ENCODE measurements at regions not wholly inside any gene's neighbourhood (a gene's known extent, or its start where the extent isn't known, plus 50 kb on each side); places are given as distances from the start of the nearest gene placed in this dataset.
"Not testable (repeated sequence)": the region's sequence is repeated elsewhere in the genome, so short reads cannot be mapped to it uniquely, and the experiment has no call there.

DNA sequence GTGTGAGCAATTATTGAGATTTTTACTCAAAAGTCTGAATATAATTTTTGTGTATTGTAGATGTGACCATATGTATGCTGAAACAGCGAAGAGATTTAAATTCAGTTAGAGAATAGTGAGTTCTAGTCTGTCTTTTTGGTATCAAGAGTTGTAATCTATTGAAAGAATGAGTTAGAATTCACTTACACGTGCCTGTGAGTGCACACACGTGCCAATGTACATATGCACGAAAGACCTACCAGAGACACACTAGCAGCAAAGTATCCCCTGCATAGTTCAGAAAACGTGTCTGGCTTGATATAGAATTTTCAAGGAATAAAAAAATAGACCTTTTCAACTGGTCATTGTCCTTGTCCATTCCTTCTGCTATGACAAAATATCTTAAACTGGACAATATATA is 64.8 kb upstream of the BHLHE40 start (continued):
- TF ChIP-seq, protein P1, sequence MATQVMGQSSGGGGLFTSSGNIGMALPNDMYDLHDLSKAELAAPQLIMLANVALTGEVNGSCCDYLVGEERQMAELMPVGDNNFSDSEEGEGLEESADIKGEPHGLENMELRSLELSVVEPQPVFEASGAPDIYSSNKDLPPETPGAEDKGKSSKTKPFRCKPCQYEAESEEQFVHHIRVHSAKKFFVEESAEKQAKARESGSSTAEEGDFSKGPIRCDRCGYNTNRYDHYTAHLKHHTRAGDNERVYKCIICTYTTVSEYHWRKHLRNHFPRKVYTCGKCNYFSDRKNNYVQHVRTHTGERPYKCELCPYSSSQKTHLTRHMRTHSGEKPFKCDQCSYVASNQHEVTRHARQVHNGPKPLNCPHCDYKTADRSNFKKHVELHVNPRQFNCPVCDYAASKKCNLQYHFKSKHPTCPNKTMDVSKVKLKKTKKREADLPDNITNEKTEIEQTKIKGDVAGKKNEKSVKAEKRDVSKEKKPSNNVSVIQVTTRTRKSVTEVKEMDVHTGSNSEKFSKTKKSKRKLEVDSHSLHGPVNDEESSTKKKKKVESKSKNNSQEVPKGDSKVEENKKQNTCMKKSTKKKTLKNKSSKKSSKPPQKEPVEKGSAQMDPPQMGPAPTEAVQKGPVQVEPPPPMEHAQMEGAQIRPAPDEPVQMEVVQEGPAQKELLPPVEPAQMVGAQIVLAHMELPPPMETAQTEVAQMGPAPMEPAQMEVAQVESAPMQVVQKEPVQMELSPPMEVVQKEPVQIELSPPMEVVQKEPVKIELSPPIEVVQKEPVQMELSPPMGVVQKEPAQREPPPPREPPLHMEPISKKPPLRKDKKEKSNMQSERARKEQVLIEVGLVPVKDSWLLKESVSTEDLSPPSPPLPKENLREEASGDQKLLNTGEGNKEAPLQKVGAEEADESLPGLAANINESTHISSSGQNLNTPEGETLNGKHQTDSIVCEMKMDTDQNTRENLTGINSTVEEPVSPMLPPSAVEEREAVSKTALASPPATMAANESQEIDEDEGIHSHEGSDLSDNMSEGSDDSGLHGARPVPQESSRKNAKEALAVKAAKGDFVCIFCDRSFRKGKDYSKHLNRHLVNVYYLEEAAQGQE (IDR thresholded peaks at IDR 0.05): no peak
- TF ChIP-seq, protein P2, sequence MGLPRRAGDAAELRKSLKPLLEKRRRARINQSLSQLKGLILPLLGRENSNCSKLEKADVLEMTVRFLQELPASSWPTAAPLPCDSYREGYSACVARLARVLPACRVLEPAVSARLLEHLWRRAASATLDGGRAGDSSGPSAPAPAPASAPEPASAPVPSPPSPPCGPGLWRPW (IDR thresholded peaks at IDR 0.05): no peak
- no peak for TF ChIP-seq POLR2AphosphoS2 (conservative IDR thresholded peaks at IDR 0.05; ENCODE audit: low read length)

DNA sequence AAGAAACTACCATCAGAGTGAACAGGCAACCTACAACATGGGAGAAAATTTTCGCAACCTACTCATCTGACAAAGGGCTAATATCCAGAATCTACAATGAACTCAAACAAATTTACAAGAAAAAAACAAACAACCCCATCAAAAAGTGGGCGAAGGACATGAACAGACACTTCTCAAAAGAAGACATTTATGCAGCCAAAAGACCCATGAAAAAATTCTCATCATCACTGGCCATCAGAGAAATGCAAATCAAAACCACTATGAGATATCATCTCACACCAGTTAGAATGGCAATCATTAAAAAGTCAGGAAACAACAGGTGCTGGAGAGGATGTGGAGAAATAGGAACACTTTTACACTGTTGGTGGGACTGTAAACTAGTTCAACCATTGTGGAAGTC is 57.6 kb upstream of the BHLHE40 start:
- H3K4me1 ChIP-seq; H3K4me2 ChIP-seq; CTCF ChIA-PET; ATAC-seq; DNase-seq (ENCODE audit: low read depth in 1 of 2, low spot score in 1 of 2); H3K27ac ChIP-seq; FAIRE-seq; H3K9me3 ChIP-seq; H3K4me3 ChIP-seq; POLR2A ChIA-PET: not testable (repeated sequence)
- 85% methylated on average over 1 of the region's 2 CpGs for WGBS (ENCODE audit: missing lambda C conversion rate)

DNA sequence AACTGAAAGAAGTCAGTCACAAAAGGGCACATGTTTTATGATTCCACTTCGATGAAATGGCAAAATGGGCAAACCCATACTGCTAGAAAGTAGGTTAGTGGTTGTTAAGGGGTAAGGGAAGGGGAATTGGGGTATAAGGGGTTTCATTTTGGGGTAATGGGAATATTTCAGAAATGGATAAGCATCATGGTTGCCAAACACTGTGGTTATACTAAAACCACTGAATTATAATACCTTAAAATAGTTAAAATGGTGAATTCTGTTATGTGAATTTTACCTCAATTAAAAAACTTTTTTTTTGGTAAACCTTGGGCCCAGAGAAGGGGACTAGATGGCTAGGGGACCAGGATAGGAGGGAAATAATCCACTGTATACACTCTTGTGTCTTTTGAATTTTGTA is 52.3 kb upstream of the BHLHE40 start:
- TF ChIP-seq SMC3 (IDR thresholded peaks at IDR 0.05) (no peak), TP53 (CRISPR knock-in tag; IDR thresholded peaks at IDR 0.05) (no peak), CBX8 (IDR thresholded peaks at IDR 0.05) (no peak), HOXA7 (CRISPR knock-in tag; IDR thresholded peaks at IDR 0.05) (no peak)
- TF ChIP-seq, protein P3, sequence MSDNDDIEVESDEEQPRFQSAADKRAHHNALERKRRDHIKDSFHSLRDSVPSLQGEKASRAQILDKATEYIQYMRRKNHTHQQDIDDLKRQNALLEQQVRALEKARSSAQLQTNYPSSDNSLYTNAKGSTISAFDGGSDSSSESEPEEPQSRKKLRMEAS (IDR thresholded peaks at IDR 0.05): no peak
- no peak overlapping the region for H3K4me2 ChIP-seq
- H3K27ac ChIP-seq: no peak overlapping the region
- no peaks in the 10 kb centered on the region for H3K9me3 ChIP-seq
- H3K4me3 ChIP-seq: no peak overlapping the region
- no peak for ATAC-seq
- whole genome bisulfite sequencing (ENCODE audit: missing lambda C conversion rate): 86% methylated on average over 1 of the region's 1 CpG
- no peak for FAIRE-seq
- ChIA-PET POLR2A (no interaction called here), CTCF (no interaction called here)
- no peak for DNase-seq (ENCODE audit: low read depth in 1 of 2, low spot score in 1 of 2)
- no peaks in the 10 kb centered on the region; the same call in 2 of the 3 replicates for H3K4me1 ChIP-seq

DNA sequence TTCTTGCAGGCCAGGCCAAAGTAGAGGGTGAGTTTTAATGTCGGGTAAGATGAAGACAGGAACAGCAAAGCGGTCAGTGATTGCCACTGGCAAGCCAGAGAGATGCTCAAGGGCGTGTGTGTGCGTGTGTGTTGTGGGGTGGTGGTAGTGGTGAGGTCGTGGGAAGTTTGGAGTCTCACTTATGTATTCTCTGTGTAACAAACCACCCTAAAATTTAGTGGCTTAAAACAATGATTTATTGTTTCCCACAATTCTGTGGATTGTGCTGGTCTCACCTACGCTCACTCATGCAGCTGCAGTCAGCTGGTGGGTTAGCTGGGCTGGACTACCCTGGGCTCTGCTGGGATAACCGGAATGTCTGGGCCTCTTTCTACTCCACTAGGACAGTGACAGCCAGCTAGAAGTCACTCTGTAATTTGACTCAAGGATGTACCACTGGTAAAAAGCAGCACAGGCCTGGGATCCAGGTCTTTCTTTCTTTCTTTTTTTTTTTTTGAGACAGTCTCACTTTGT is 50.9 kb upstream of the BHLHE40 start:
- ATAC-seq (peak in 1 of 2 experiments; percentile 55; a peak in 4 of 6 replicates), DNase-seq (ENCODE audit: low read depth in 1 of 2, low spot score in 1 of 2) (no peak), FAIRE-seq (no peak)
- no peaks in the 10 kb centered on the region for H3K9me3 ChIP-seq
- no peak overlapping the region for H3K4me3 ChIP-seq
- ChIA-PET POLR2A (interaction anchor here (0.7 kb wide), 1 partner anchor 51 kb away, joined by 3 read pairs; the partner anchor contains the start of gene BHLHE40), CTCF (interaction anchor here (0.5 to 1.0 kb wide), 5 partner anchors 11 to 545 kb away, joined by 3 to 5 read pairs (median 3); no protein-coding TSS in a partner anchor)
- no peak overlapping the region for H3K4me2 ChIP-seq
- TF ChIP-seq, protein P4, sequence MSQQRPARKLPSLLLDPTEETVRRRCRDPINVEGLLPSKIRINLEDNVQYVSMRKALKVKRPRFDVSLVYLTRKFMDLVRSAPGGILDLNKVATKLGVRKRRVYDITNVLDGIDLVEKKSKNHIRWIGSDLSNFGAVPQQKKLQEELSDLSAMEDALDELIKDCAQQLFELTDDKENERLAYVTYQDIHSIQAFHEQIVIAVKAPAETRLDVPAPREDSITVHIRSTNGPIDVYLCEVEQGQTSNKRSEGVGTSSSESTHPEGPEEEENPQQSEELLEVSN (IDR thresholded peaks at IDR 0.05; ENCODE audit: borderline replicate concordance, low read depth): no peak
- TF ChIP-seq MAZ (IDR thresholded peaks at IDR 0.05; ENCODE audit: borderline replicate concordance, low read depth, low read length) (no peak), ZNF302 (CRISPR knock-in tag; IDR thresholded peaks at IDR 0.05) (no peak), RFX5 (IDR thresholded peaks at IDR 0.05) (no peak), BHLHE40 (IDR thresholded peaks at IDR 0.05; ENCODE audit: low read depth, low read length) (no peak), HEYL (CRISPR knock-in tag; IDR thresholded peaks at IDR 0.05) (no peak), FOSL2 (IDR thresholded peaks at IDR 0.05) (no peak), FOSL2 (CRISPR knock-in tag; IDR thresholded peaks at IDR 0.05) (no peak), JUN (IDR thresholded peaks at IDR 0.05) (no peak), CBX2 (IDR thresholded peaks at IDR 0.05; ENCODE audit: borderline replicate concordance, low read depth) (no peak), HDAC2 (IDR thresholded peaks at IDR 0.05) (no peak)
- TF ChIP-seq, protein P5, sequence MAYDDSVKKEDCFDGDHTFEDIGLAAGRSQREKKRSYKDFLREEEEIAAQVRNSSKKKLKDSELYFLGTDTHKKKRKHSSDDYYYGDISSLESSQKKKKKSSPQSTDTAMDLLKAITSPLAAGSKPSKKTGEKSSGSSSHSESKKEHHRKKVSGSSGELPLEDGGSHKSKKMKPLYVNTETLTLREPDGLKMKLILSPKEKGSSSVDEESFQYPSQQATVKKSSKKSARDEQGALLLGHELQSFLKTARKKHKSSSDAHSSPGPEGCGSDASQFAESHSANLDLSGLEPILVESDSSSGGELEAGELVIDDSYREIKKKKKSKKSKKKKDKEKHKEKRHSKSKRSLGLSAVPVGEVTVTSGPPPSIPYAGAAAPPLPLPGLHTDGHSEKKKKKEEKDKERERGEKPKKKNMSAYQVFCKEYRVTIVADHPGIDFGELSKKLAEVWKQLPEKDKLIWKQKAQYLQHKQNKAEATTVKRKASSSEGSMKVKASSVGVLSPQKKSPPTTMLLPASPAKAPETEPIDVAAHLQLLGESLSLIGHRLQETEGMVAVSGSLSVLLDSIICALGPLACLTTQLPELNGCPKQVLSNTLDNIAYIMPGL (CRISPR knock-in tag; IDR thresholded peaks at IDR 0.05; ENCODE audit: borderline replicate concordance): no peak
- TF ChIP-seq, protein P6, sequence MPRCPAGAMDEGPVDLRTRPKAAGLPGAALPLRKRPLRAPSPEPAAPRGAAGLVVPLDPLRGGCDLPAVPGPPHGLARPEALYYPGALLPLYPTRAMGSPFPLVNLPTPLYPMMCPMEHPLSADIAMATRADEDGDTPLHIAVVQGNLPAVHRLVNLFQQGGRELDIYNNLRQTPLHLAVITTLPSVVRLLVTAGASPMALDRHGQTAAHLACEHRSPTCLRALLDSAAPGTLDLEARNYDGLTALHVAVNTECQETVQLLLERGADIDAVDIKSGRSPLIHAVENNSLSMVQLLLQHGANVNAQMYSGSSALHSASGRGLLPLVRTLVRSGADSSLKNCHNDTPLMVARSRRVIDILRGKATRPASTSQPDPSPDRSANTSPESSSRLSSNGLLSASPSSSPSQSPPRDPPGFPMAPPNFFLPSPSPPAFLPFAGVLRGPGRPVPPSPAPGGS (IDR thresholded peaks at IDR 0.05): no peak
- TF ChIP-seq, protein P2 (IDR thresholded peaks at IDR 0.05): no peak
- no peaks in the 10 kb centered on the region; the same call in 2 of the 3 replicates for H3K4me1 ChIP-seq
- H3K27ac ChIP-seq: no peak overlapping the region; a peak in 1 of 6 replicates
- WGBS (ENCODE audit: missing lambda C conversion rate): 88% methylated on average over 7 of the region's 7 CpGs

Measured in A549 (cell line).